ENCODE measurements at regions not wholly inside any gene's neighbourhood (a gene's known extent, or its start where the extent isn't known, plus 50 kb on each side); places are given as distances from the start of the nearest gene placed in this dataset.

- DNase-seq, result no peak
Measured at GRCh38 chr10:47053081-47053798, 142.0 kb downstream of the PTPN20 start.

GRCh38 chr10:47054974-47055373 lies 143.7 kb downstream of the PTPN20 start:
- DNase-seq, result no peak

- no peak for DNase-seq
Measured at GRCh38 chr10:47055386-47056246, 144.4 kb downstream of the PTPN20 start.

GRCh38 chr10:47056247-47056510 lies 145.0 kb downstream of the PTPN20 start:
- no peak for DNase-seq

GRCh38 chr10:47057471-47057870 lies 146.2 kb downstream of the PTPN20 start:
- no peak for DNase-seq

- DNase-seq, result no peak
Measured at GRCh38 chr10:47058032-47058702, 146.9 kb downstream of the PTPN20 start.

GRCh38 chr10:47058961-47059391 lies 147.7 kb downstream of the PTPN20 start:
- DNase-seq, result no peak

GRCh38 chr10:47059606-47060311 lies 148.5 kb downstream of the PTPN20 start:
- no peak for DNase-seq

- no peak for DNase-seq
Measured at GRCh38 chr10:47060356-47060755, 149.1 kb downstream of the PTPN20 start.

GRCh38 chr10:47060993-47061500 lies 149.8 kb downstream of the PTPN20 start:
- no peak for DNase-seq

- no peak for DNase-seq
Measured at GRCh38 chr10:47061776-47062175, 150.5 kb downstream of the PTPN20 start.

- DNase-seq, result no peak
Measured at GRCh38 chr10:47062441-47063200, 151.4 kb downstream of the PTPN20 start.

- DNase-seq, result no peak
Measured at GRCh38 chr10:47063858-47064257, 152.6 kb downstream of the PTPN20 start.

GRCh38 chr10:47065903-47066302 lies 154.7 kb downstream of the PTPN20 start:
- DNase-seq, result no peak

GRCh38 chr10:47067949-47068940 lies 157.0 kb downstream of the PTPN20 start:
- DNase-seq, result no peak

GRCh38 chr10:47070541-47070940 lies 159.3 kb downstream of the PTPN20 start:
- no peak for DNase-seq

GRCh38 chr10:47071891-47072290 lies 160.7 kb downstream of the PTPN20 start:
- no peak for DNase-seq

GRCh38 chr10:47073967-47074366 lies 162.7 kb downstream of the PTPN20 start:
- no peak for DNase-seq

GRCh38 chr10:47076949-47077361 lies 165.7 kb downstream of the PTPN20 start:
- DNase-seq, result no peak

GRCh38 chr10:47077386-47077785 lies 166.2 kb downstream of the PTPN20 start:
- DNase-seq, result no peak

GRCh38 chr10:47077941-47078340 lies 166.7 kb downstream of the PTPN20 start:
- no peak for DNase-seq
